Suprapubic skin (tissue), 4 donors: ENCODE measurements at regions not wholly inside any gene's neighbourhood (a gene's known extent, or its start where the extent isn't known, plus 50 kb on each side); places are given as distances from the start of the nearest gene placed in this dataset.

Source experiments
- DNase-seq, 2 donors: peaks; one replicate each; pipeline ENCODE4 v3.0.0-alpha.2; 2019; ENCODE audit warnings: low spot score in 2 of 2
- H3K27ac ChIP-seq: fragments of 200-600 bp; sonication (generic); one replicate; pipeline ENCODE4 v1.5.1; 2019
- H3K27me3 ChIP-seq: fragments of 200-600 bp; sonication (generic); one replicate; pipeline ENCODE4 v1.5.1; 2019
- H3K36me3 ChIP-seq: fragments of 200-600 bp; sonication (generic); one replicate; pipeline ENCODE4 v1.5.1; 2019
- H3K4me1 ChIP-seq: fragments of 200-600 bp; sonication (generic); one replicate; pipeline ENCODE4 v1.5.1; 2019
- H3K4me3 ChIP-seq: fragments of 200-600 bp; sonication (generic); one replicate; pipeline ENCODE4 v1.5.1; 2019; ENCODE audit warnings: mild to moderate bottlenecking
- H3K9me3 ChIP-seq: fragments of 200-600 bp; sonication (generic); one replicate; pipeline ENCODE4 v1.5.1; 2019
- EP300 ChIP-seq: sonication (generic); formaldehyde crosslinking; IDR thresholded peaks from one replicate; pipeline ENCODE4 v1.6.1; 2017; ENCODE audit warnings: antibody characterized with exemption
- POLR2A ChIP-seq, 2 donors: fragments of 450-650 bp; IDR thresholded peaks; one replicate each; pipeline ENCODE4 v1.6.1; 2017; ENCODE audit warnings: antibody characterized with exemption in 2 of 2, mild to moderate bottlenecking in 2 of 2, moderate library complexity in 2 of 2
- POLR2AphosphoS5 ChIP-seq, 3 donors: sonication (generic); formaldehyde crosslinking; IDR thresholded peaks; one replicate each; pipeline ENCODE4 v1.6.1; 2017; ENCODE audit warnings: antibody characterized with exemption in 3 of 3
- WGBS: methylation state at CpG from one replicate; pipeline ENCODE4 v1.1.5; 2018; 5-methylcytosine and 5-hydroxymethylcytosine counted together
- TF ChIP-seq, protein P1 (sequence below), 2 donors: fragments of 200-600 bp in 1 of 2; fragments of 450-650 bp in 1 of 2; sonication (generic) in 1 of 2; IDR thresholded peaks; one replicate each; pipeline ENCODE4 v1.5.1; 2016 to 2019; ENCODE audit warnings: antibody characterized with exemption in 2 of 2, mild to moderate bottlenecking in 1 of 2, moderate library complexity in 1 of 2

DNA sequence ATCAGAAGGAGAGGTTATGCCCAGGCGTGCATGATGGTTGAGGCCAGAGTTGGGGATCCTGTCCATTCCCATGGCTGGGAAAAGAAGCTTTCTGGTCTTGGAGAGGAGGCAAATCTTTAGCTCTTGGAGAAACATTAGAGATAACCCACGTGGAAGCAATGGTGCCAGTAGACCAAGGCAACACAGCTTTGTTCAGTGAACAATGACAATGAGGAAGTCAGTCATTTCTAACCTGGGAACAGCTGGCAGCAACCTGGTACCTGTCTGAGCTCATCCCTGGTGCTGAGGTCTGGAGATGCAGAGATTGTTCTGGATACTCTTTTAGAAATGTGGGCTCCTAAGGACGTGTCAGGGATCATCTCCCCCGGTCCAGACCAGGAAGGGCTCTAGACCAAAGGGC is 76.7 kb upstream of the PAX1 start:
- Histone ChIP-seq H3K27me3 (peaks cover 7% of the 10 kb centered on the region), H3K27ac (no peak overlapping the region), H3K36me3 (no peaks in the 10 kb centered on the region), H3K4me1 (no peaks in the 10 kb centered on the region), H3K4me3 (no peak overlapping the region), H3K9me3 (no peaks in the 10 kb centered on the region)
- no peak for DNase-seq
- TF ChIP-seq, protein P1, sequence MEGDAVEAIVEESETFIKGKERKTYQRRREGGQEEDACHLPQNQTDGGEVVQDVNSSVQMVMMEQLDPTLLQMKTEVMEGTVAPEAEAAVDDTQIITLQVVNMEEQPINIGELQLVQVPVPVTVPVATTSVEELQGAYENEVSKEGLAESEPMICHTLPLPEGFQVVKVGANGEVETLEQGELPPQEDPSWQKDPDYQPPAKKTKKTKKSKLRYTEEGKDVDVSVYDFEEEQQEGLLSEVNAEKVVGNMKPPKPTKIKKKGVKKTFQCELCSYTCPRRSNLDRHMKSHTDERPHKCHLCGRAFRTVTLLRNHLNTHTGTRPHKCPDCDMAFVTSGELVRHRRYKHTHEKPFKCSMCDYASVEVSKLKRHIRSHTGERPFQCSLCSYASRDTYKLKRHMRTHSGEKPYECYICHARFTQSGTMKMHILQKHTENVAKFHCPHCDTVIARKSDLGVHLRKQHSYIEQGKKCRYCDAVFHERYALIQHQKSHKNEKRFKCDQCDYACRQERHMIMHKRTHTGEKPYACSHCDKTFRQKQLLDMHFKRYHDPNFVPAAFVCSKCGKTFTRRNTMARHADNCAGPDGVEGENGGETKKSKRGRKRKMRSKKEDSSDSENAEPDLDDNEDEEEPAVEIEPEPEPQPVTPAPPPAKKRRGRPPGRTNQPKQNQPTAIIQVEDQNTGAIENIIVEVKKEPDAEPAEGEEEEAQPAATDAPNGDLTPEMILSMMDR (IDR thresholded peaks at IDR 0.05): no peak
- TF ChIP-seq EP300: no peak
- TF ChIP-seq POLR2AphosphoS5 (IDR thresholded peaks at IDR 0.05): no peak
- TF ChIP-seq POLR2A (IDR thresholded peaks at IDR 0.05): no peak
- 80% methylated on average over 4 of the region's 4 CpGs for WGBS

- H3K27me3 ChIP-seq: peaks cover 7% of the 10 kb centered on the region
- H3K4me1 ChIP-seq: no peaks in the 10 kb centered on the region
- H3K4me3 ChIP-seq: no peak overlapping the region
- no peaks in the 10 kb centered on the region for H3K9me3 ChIP-seq
- 100% methylated on average over 1 of the region's 1 CpG for WGBS
- TF ChIP-seq, protein P1 (IDR thresholded peaks at IDR 0.05): no peak
- TF ChIP-seq EP300 (no peak), POLR2A (IDR thresholded peaks at IDR 0.05) (no peak), POLR2AphosphoS5 (IDR thresholded peaks at IDR 0.05) (no peak)
- DNase-seq: no peak
- H3K27ac ChIP-seq: no peak overlapping the region
- no peaks in the 10 kb centered on the region for H3K36me3 ChIP-seq
Observed at GRCh38 chr20:21623781-21624094, 81.7 kb upstream of the PAX1 start.

GRCh38 chr20:21623074-21623780 is 82.2 kb upstream of the PAX1 start:
- 56% methylated on average over 2 of the region's 2 CpGs for WGBS
- no peaks in the 10 kb centered on the region for H3K36me3 ChIP-seq
- TF ChIP-seq POLR2AphosphoS5 (IDR thresholded peaks at IDR 0.05): no peak
- no peak for TF ChIP-seq POLR2A (IDR thresholded peaks at IDR 0.05)
- TF ChIP-seq EP300: no peak
- TF ChIP-seq, protein P1 (IDR thresholded peaks at IDR 0.05): no peak

GRCh38 chr20:21622097-21622857 is 83.2 kb upstream of the PAX1 start:
- H3K9me3 ChIP-seq: no peaks in the 10 kb centered on the region
- H3K36me3 ChIP-seq: no peaks in the 10 kb centered on the region
- no peak for DNase-seq
- peaks cover 7% of the 10 kb centered on the region for H3K27me3 ChIP-seq
- TF ChIP-seq POLR2AphosphoS5 (IDR thresholded peaks at IDR 0.05) (no peak), EP300 (no peak), POLR2A (IDR thresholded peaks at IDR 0.05) (no peak)
- TF ChIP-seq, protein P1 (IDR thresholded peaks at IDR 0.05): no peak
- H3K4me1 ChIP-seq: no peaks in the 10 kb centered on the region
- H3K4me3 ChIP-seq: no peak overlapping the region
- H3K27ac ChIP-seq: no peak overlapping the region
- 44% methylated on average over 3 of the region's 3 CpGs for WGBS

More at GRCh38 chr20:21623074-21623780, 82.2 kb upstream of the PAX1 start:
- Histone ChIP-seq H3K27me3 (peaks cover 7% of the 10 kb centered on the region), H3K27ac (no peak overlapping the region), H3K9me3 (no peaks in the 10 kb centered on the region), H3K4me3 (no peak overlapping the region), H3K4me1 (no peaks in the 10 kb centered on the region)
- no peak for DNase-seq

- TF ChIP-seq EP300 (no peak), POLR2A (IDR thresholded peaks at IDR 0.05) (no peak), POLR2AphosphoS5 (IDR thresholded peaks at IDR 0.05) (no peak)
- Histone ChIP-seq H3K9me3 (no peaks in the 10 kb centered on the region), H3K27ac (no peak overlapping the region), H3K4me3 (no peak overlapping the region), H3K4me1 (no peaks in the 10 kb centered on the region), H3K27me3 (peaks cover 5% of the 10 kb centered on the region), H3K36me3 (no peaks in the 10 kb centered on the region)
- 47% methylated on average over 7 of the region's 7 CpGs for WGBS
- DNase-seq: no peak
Observed at GRCh38 chr20:21618759-21619416, 86.6 kb upstream of the PAX1 start.
